GM19324 (cell line): ENCODE measurements at regions not wholly inside any gene's neighbourhood (a gene's known extent, or its start where the extent isn't known, plus 50 kb on each side); places are given as distances from the start of the nearest gene placed in this dataset.
"Not testable (repeated sequence)": the region's sequence is repeated elsewhere in the genome, so short reads cannot be mapped to it uniquely, and the experiment has no call there.

ENCODE experiments used
- ATAC-seq: cut with Tn5 transposase; IDR thresholded peaks from one replicate; pipeline ENCODE4 v1.9.1; 2021; ENCODE audit warnings: mild to moderate bottlenecking, moderate library complexity; ENCODE audit not compliant: unreplicated experiment, low FRiP score

DNA sequence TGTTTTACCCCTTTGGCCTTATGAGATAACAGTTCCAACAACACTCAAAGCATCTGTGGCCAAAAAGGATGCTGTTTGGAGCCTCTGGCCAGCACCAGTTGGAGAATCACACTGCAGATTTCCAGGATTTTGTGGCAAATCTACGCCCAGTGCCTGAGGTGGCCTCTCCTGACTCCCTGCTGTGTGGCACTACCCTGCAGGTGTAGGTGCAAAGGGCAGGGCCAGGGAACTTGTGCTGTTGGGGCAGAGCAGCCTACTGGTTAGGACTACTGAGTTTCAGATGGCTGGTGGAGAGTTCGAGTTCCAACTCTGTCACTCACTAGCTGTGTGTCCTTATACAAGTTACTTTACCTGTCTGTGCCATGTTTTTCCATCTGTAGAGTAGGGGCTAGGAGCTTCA lies 170.5 kb downstream of the PTPRU start:
- ATAC-seq = no peak

DNA sequence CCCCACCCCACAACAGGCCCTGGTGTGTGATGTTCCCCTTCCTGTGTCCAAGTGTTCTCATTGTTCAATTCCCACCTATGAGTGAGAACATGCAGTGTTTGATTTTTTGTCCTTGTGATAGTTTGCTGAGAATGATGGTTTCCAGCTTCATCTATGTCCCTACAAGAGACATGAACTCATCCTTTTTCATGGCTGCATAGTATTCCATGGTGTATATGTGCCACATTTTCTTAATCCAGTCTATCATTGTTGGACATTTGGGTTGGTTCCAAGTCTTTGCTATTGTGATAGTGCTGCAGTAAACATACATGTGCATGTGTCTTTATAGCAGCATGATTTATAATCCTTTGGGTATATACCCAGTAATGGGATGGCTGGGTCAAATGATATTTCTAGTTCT lies 163.9 kb downstream of the PTPRU start:
- not testable (repeated sequence) for ATAC-seq

DNA sequence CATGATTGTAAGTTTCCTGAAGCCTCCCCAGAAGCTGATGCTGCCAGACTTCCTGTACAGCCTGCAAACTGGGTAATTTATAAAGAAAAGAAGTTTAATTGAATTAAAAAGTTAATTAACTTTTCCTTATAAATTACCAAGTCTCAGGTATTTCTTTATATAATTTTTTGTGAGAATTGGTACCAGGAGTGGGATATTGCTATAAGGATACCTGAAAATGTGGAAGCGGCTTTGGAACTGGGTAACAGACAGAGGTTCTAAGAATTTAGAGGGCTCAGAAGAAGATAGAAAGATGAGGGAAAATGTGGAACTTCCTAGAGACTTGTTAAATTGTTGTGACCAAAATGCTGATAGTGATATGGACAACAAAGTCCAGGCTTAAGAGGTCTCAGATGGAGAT lies 163.1 kb downstream of the PTPRU start:
- ATAC-seq = no peak

DNA sequence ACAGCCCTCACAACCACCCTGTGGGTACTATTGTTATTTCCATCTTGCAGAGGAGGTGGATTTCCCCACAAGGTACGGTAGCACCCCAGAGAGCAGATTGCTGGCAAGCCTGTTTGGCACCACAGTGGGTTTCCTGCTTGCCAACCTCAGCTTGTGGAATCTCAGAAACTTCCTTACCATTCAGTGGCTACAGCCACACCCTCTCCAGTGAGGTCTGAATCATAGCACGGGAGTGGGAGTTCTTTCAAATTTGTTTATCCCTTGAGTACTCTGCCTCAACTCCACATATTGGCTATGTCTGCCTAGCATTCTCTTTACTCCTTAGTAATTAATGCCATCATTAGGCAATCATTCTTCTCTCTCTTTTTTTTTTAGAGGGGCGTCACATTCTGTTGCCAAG lies 162.1 kb downstream of the PTPRU start:
- no peak for ATAC-seq

- ATAC-seq = no peak
Observed at GRCh38 chr1:29397981-29398380, 161.7 kb downstream of the PTPRU start.

GRCh38 chr1:29397256-29397590 lies 160.9 kb downstream of the PTPRU start:
- ATAC-seq = no peak

DNA sequence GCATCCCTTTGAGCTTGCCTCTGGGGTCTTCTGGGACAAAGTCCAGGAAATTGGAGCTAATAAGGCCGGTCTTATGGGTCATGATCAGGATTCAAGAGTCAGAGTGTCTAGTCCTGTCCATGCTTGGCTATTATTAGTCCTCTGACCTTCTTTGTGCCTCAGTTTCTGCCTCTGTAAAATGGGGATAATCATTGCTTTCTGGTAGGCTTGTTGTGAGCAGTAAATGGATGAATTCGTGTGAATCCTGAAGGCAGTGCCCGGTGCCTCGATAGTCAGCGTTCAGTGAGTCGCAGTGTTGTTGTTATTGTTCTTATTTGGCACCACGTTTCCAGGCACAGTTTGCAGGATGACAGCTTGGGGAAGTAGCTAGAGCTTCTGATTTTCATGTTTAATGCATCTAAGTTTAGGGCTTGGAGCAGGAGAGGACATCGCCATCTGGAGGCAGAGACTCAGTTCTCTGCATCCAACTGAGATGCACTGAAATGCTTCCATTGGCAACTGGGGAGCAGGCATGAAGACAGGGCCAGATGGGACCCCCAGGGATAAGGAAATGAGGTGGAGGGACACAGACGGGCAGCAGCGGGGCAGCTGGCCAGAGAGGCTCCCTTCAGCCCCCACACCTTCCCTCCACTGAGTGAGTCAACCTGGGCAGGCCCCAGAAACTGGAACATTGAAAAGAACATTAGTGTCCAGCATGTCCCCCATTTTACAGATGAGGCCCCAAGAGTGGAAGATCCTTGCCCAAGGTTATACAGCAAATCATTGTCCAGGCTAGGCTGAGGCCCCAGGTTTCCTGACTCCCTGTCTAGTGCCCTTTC lies 160.3 kb downstream of the PTPRU start:
- ATAC-seq = no peak

- no peak for ATAC-seq
Observed at GRCh38 chr1:29395736-29396437, 159.6 kb downstream of the PTPRU start.

- no peak for ATAC-seq
Observed at GRCh38 chr1:29394521-29395225, 158.4 kb downstream of the PTPRU start.

GRCh38 chr1:29393451-29393826 lies 157.1 kb downstream of the PTPRU start:
- ATAC-seq = no peak

DNA sequence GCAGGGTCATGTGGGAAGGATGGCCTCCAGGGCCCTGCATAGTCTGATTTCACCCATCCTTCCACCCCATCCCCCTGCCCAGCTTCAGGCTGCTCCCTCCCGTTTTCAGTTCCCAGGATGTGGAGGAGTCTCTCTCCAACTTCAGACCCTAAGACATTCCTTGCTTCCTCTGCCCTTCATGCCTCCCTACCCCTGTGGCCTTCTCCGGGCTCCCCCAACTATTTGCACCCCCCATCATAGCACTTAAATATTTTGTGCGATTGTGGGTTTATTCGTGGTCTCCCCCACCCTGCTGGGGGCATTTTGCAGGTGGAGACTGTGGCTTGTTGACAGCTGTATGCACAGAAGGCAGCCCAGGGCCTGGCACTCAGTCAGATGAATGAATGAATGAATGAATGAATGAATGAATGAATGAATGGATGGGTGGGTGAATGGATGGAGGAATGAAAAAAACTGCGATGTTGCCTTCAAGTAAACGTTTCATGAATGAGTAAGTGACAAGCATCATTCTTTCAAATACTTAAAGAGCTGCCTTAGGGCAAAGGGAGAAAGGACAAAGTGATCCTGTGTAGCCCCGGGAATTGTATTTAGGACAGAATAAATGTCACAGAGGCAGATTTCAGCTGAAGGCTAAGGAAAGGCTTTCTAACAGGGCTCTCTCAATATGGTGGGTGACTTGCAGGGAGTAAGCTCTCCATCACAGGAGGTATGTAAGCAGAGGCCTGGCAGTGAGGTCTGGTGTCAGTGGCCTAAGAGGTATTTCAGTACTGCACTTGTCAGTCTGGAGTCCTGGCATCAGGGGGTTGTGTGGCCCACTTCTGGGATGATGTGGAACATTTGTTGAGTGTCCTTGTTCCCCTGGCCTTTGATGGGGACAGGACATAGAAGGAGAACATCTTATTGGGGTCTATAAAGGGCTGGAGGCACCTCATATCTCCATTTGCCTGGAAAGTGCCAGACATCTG lies 156.4 kb downstream of the PTPRU start:
- ATAC-seq = no peak

DNA sequence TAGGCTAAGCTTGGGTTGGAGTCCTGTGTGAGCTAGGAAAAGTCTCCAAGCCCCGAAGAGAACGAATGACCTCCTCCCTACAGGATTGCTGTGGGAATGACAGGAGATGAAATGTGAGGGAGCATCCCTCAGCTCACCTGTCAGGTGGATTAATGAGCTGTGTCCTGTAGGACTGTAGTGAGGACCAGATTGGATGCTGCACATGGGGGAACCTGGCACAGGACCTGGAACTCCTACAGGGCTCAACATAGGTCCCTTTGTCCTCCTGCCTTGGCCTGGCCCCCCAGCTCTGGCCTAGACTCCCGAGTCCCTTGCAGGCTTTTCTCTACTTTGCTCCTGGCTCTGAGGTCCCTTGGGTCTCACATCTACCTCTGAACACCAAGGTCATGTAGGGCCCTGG lies 155.7 kb downstream of the PTPRU start:
- no peak for ATAC-seq

GRCh38 chr1:29391362-29391880 lies 155.1 kb downstream of the PTPRU start:
- ATAC-seq = no peak

DNA sequence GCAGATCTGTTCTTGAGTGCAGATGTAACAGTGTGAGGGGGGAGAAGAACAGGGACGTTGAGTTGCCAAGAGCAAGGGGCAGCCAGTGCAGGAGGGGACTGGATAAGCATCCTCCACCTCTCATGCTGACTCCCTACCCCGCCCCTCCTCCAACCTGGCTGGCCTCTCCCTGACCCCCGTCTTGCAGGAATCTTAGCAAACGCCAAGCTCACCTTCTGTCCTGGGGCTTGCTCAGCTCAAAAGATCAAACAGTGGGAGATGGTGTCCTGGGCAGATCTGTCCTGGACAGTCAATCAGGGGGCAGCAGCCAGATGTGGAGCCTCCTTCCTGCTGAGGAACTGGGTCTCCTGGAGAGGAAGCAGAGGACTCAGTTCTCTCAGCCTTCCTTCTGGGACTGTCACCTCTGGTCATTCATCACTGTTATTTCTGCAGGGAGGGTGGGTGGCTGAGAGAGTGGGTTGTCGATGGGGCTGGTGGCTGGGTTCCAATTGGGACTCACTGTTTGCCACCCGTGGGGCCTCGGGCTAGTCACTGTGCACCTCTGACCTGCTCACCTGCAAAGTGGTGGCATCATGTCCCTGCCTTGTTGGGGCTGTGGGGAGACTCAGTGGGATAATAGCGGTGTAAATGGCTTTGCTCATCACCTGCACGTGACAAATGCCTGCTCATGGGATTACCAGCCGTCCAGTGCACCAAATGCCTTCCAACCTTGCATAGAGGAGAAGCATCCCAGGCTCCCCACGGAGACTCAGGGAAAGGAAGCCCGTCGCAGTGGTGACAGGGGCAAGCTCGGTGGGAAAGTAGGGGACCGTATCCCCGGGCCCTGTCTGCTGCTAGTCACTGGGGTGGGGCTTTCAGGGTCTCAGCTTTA lies 154.4 kb downstream of the PTPRU start:
- no peak for ATAC-seq

DNA sequence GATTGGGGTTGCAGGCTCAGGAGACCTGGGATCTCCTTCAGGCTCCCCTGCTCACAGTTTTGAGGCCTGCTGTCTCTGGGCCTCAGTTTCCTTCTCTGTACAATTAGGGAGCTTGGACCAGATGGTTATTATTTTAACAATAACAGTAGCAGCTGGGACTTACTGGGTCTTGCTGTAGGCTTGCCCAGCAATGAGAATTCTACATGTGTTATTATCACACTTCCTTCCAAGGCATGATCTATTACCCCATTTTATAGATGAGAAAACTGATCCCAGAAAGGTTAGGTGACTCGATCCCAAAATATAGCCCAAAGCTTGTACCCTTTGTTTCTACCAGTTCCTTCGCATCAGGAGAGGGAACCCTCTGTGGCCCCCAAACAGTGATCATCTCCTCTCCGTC lies 153.8 kb downstream of the PTPRU start:
- no peak for ATAC-seq

GRCh38 chr1:29389533-29390041 lies 153.3 kb downstream of the PTPRU start:
- ATAC-seq = no peak

- no peak for ATAC-seq
Observed at GRCh38 chr1:29388884-29389283, 152.6 kb downstream of the PTPRU start.

DNA sequence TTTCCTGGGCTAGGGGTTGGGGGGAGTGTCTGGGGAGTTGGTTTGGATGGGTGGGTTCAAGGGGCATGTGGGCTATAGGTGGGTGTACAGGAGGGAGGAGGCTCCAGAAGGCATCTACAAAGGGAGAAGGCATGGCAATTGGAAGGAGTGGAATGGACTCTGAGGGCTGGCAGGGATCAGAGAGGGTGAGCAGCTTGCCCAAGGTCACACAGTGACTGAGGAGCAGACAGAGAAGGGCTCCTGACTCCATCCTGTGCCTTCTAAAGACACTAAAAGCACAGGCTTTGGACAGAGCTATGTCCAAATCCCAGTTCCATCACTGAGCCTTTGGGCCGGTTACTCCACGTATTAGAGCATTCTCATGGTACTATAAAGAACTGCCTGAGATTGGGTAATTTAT lies 151.8 kb downstream of the PTPRU start:
- ATAC-seq = no peak

- ATAC-seq = no peak
Observed at GRCh38 chr1:29387210-29387609, 150.9 kb downstream of the PTPRU start.
